Lower leg skin (tissue), 4 donors: ENCODE measurements at regions not wholly inside any gene's neighbourhood (a gene's known extent, or its start where the extent isn't known, plus 50 kb on each side); places are given as distances from the start of the nearest gene placed in this dataset.
"Not testable (repeated sequence)": the region's sequence is repeated elsewhere in the genome, so short reads cannot be mapped to it uniquely, and the experiment has no call there.

Source experiments
- DNase-seq, 2 donors: peaks; one replicate each; pipeline ENCODE4 v3.0.0-alpha.2; 2019; ENCODE audit warnings: low spot score in 2 of 2
- H3K4me3 ChIP-seq: fragments of 200-600 bp; sonication (generic); 2 replicates; pipeline ENCODE4 v1.5.1; 2017; ENCODE audit warnings: mild to moderate bottlenecking, low read depth; ENCODE audit not compliant: poor library complexity, severe bottlenecking
- CTCF ChIP-seq, 3 donors: fragments of 450-650 bp; IDR thresholded peaks; one replicate each; pipeline ENCODE4 v1.5.1; 2016; ENCODE audit warnings: antibody characterized with exemption in 3 of 3, mild to moderate bottlenecking in 3 of 3, moderate library complexity in 2 of 3
- POLR2A ChIP-seq, 2 donors: fragments of 450-650 bp; IDR thresholded peaks; one replicate each; pipeline ENCODE4 v1.6.1; 2016 to 2017; ENCODE audit warnings: antibody characterized with exemption in 2 of 2, mild to moderate bottlenecking in 1 of 2, moderate library complexity in 1 of 2
- WGBS, 2 donors: methylation state at CpG; one replicate each; pipeline ENCODE4 v1.1.5; 2018; 5-methylcytosine and 5-hydroxymethylcytosine counted together
- intact Hi-C: fragments of 100-400 bp; cut with DNase I; formaldehyde crosslinking; loops from one replicate; pipeline ENCODE4 v1.15.0; 2023; ENCODE audit warnings: low total_unique reads

- H3K4me3 ChIP-seq: no peak overlapping the region
- 59 to 65% methylated on average over 1 of the region's 1 CpG for WGBS, 2 donors
- intact Hi-C loops: no loop called here
- TF ChIP-seq CTCF (IDR thresholded peaks at IDR 0.05) (no peak), POLR2A (IDR thresholded peaks at IDR 0.05) (no peak)
- no peak for DNase-seq
Observed at GRCh38 chr2:144115739-144116291, 404.1 kb downstream of the ZEB2 start.

- intact Hi-C loops: no loop called here
- WGBS, 2 donors: 97% methylated on average over 1 of the region's 1 CpG
- TF ChIP-seq CTCF (IDR thresholded peaks at IDR 0.05): no peak
- no peak overlapping the region for H3K4me3 ChIP-seq
- DNase-seq: no peak
Observed at GRCh38 chr2:144114760-144115159, 405.2 kb downstream of the ZEB2 start.

GRCh38 chr2:144111437-144111836 lies 408.5 kb downstream of the ZEB2 start:
- TF ChIP-seq CTCF (IDR thresholded peaks at IDR 0.05) (no peak), POLR2A (IDR thresholded peaks at IDR 0.05) (no peak)
- intact Hi-C loops: no loop called here
- 52 to 59% methylated on average over 2 of the region's 2 CpGs for WGBS, 2 donors
- no peak overlapping the region for H3K4me3 ChIP-seq
- DNase-seq: no peak

GRCh38 chr2:144106104-144106503 lies 413.8 kb downstream of the ZEB2 start:
- DNase-seq, intact Hi-C loops, H3K4me3 ChIP-seq: not testable (repeated sequence)
- WGBS, 2 donors: 92 to 96% methylated on average over 3 of the region's 3 CpGs

GRCh38 chr2:144102386-144102785 lies 417.5 kb downstream of the ZEB2 start:
- no peak for TF ChIP-seq CTCF (IDR thresholded peaks at IDR 0.05)
- TF ChIP-seq POLR2A (IDR thresholded peaks at IDR 0.05): no peak
- 58 to 65% methylated on average over 2 of the region's 2 CpGs for WGBS, 2 donors
- intact Hi-C loops: no loop called here
- H3K4me3 ChIP-seq: no peak overlapping the region
- DNase-seq: no peak

- H3K4me3 ChIP-seq: no peak overlapping the region
- TF ChIP-seq CTCF (IDR thresholded peaks at IDR 0.05) (no peak), POLR2A (IDR thresholded peaks at IDR 0.05) (no peak)
- 64 to 76% methylated on average over 6 of the region's 6 CpGs for WGBS, 2 donors
- intact Hi-C loops: no loop called here
- DNase-seq: no peak
Observed at GRCh38 chr2:144099780-144100377, 420.0 kb downstream of the ZEB2 start.
